Small intestine (tissue), 7 donors: ENCODE measurements at regions not wholly inside any gene's neighbourhood (a gene's known extent, or its start where the extent isn't known, plus 50 kb on each side); places are given as distances from the start of the nearest gene placed in this dataset.

Experiments used
- DNase-seq, 2 donors: peaks; one replicate each; pipeline versions ENCODE4 v3.0.0 to v3.0.0-alpha.2; 2013
- FAIRE-seq: peaks from 2 replicates; lab custom pipeline; 2012; peaks lifted over from hg19 to GRCh38; lab: Jason Lieb, UNC
- H3K27ac ChIP-seq, 3 donors: one replicate each; pipeline ENCODE4 v1.5.1; 2013; ENCODE audit warnings: low read length in 2 of 3, mild to moderate bottlenecking in 2 of 3, control low read depth in 1 of 3, inconsistent platforms in 1 of 3, low read depth in 1 of 3, moderate library complexity in 1 of 3
- H3K27me3 ChIP-seq, 3 donors: one replicate each; pipeline ENCODE4 v1.6.1; 2013; ENCODE audit warnings: low read length in 3 of 3, inconsistent platforms in 1 of 3; ENCODE audit not compliant: control insufficient read depth in 3 of 3, insufficient read depth in 3 of 3
- H3K36me3 ChIP-seq, 3 donors: one replicate each; pipeline ENCODE4 v1.6.1; 2013; ENCODE audit warnings: low read length in 3 of 3, inconsistent platforms in 1 of 3, low read depth in 1 of 3, mild to moderate bottlenecking in 1 of 3, moderate library complexity in 1 of 3; ENCODE audit not compliant: control insufficient read depth in 3 of 3, insufficient read depth in 2 of 3
- H3K4me1 ChIP-seq, 3 donors: one replicate each; pipeline ENCODE4 v1.6.1; 2013; ENCODE audit warnings: low read length in 2 of 3, inconsistent platforms in 1 of 3, low read depth in 1 of 3, mild to moderate bottlenecking in 1 of 3, moderate library complexity in 1 of 3; ENCODE audit not compliant: control insufficient read depth in 3 of 3, insufficient read depth in 2 of 3
- H3K4me3 ChIP-seq, 3 donors: one replicate each; pipeline ENCODE4 v1.5.1; 2013; ENCODE audit warnings: low read length in 3 of 3, control low read depth in 1 of 3, inconsistent platforms in 1 of 3, low read depth in 1 of 3, mild to moderate bottlenecking in 1 of 3, moderate library complexity in 1 of 3
- H3K9me3 ChIP-seq, 2 donors: one replicate each; pipeline ENCODE4 v1.6.1; 2013; ENCODE audit warnings: low read depth in 1 of 2, low read length in 1 of 2; ENCODE audit not compliant: control insufficient read depth in 2 of 2, insufficient read depth in 1 of 2
- WGBS, 3 donors: extraction: QIAGEN DNeasy Blood & Tissue Kit; methylation state at CpG; one replicate each; pipeline ENCODE4 v1.1.7; 2013; 5-methylcytosine and 5-hydroxymethylcytosine counted together
- donor health status: healthy with polysubstance abuse.
- donor health status: control.
- donor health status: control.
- donor health status: Bipolar disorder and iron deficiency.
- donor health status: healthy.

DNA sequence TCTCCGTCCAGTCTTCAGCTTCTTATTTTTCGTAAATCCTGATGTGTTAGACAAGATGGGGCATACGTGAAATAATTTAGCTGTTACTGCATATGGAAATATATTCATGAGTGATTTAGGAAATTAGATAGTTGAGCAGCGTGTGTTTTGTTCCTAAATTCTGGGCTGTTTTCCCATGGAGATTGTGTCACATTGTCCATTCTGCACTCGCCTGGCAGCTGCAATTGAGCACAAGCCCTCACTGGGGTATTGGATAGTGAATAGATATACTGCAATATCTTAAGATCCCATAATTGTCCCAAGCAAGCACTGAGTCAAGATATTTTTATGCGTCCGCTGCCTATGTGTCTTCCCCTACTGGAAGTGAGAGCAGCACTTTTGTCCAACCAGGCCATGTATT is 1027.1 kb upstream of the WWC1 start:
- Histone ChIP-seq H3K4me1 (no peaks in the 10 kb centered on the region), H3K4me3 (no peak overlapping the region), H3K36me3 (no peaks in the 10 kb centered on the region), H3K27ac (no peak overlapping the region), H3K27me3 (no peaks in the 10 kb centered on the region), H3K9me3 (peaks cover 0 to 3% of the 10 kb centered on the region in 2 donors)
- 87 to 92% (median 91%) methylated on average over 7 of the region's 7 CpGs for WGBS, 3 donors
- FAIRE-seq (no peak), DNase-seq (no peak)

DNA sequence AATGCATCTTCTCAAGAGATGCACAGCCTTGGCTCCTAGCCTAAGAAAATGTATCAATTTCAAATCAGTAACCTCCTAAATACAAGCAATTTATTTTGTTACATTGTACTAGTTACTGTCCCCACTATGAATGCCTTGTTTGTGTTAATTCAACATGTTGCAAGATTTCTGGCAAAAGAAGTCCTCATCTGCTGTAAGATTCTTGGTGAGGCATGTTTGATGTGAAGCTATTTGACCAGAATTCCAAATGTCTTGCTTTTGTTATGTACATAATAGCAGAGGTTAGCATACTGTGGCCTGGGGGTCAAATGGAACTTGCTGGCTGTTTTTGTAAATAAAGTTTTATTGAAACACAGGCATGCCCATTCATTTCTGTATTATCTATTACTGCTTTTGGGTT is 1023.1 kb upstream of the WWC1 start:
- Histone ChIP-seq H3K27ac (no peak overlapping the region), H3K36me3 (no peaks in the 10 kb centered on the region), H3K27me3 (no peaks in the 10 kb centered on the region), H3K4me3 (no peak overlapping the region), H3K4me1 (no peaks in the 10 kb centered on the region), H3K9me3 (no peaks in the 10 kb centered on the region)
- FAIRE-seq (no peak), DNase-seq (no peak)

DNA sequence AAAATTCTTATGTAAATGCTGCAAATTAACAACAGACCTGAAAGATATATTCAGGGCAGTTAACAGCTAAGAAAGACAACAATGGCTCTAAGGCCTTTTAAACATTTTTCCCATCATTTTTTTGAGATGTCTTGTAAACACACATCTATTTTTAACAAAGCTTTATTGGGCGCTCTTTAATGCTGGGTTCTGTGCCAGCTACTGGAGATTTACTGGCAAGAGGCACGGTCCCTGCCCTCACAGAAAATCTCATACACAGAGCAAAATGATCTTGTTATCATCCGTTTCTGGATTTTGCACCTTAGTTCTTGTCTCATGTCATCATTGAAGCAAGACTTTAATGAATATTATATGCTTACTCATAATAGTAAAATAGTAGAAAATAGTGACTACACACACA is 1022.3 kb upstream of the WWC1 start:
- Histone ChIP-seq H3K27me3 (no peaks in the 10 kb centered on the region), H3K27ac (no peak overlapping the region), H3K36me3 (no peaks in the 10 kb centered on the region), H3K4me3 (no peak overlapping the region), H3K4me1 (no peaks in the 10 kb centered on the region), H3K9me3 (no peaks in the 10 kb centered on the region)
- 56 to 74% (median 62%) methylated on average over 3 of the region's 3 CpGs for WGBS, 3 donors
- DNase-seq (no peak), FAIRE-seq (no peak)

DNA sequence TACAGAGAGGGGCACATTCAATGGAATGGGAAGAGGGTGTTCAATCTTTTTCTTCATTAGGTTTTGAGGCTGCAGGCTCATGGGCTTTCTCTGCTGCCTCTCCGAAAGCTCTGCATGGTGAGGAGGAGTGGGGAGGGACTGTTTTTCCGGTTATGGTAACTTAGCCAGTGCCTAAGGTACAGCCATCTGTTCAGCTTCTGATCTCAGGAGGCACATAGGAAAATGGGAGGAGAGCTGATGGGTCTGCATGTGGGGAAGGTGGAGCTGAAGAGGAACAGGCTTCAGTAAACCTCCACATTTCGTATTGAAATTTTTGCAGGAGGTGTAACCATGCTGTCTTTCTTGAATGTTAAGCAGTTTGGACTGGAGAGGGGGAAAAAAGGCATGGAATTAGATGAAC is 1020.4 kb upstream of the WWC1 start:
- Histone ChIP-seq H3K4me3 (no peak overlapping the region), H3K36me3 (no peaks in the 10 kb centered on the region), H3K9me3 (no peaks in the 10 kb centered on the region), H3K27me3 (no peaks in the 10 kb centered on the region), H3K4me1 (no peaks in the 10 kb centered on the region), H3K27ac (no peak overlapping the region)
- FAIRE-seq (no peak), DNase-seq (no peak)
- WGBS, 3 donors = 80 to 86% (median 81%) methylated on average over 3 of the region's 3 CpGs

DNA sequence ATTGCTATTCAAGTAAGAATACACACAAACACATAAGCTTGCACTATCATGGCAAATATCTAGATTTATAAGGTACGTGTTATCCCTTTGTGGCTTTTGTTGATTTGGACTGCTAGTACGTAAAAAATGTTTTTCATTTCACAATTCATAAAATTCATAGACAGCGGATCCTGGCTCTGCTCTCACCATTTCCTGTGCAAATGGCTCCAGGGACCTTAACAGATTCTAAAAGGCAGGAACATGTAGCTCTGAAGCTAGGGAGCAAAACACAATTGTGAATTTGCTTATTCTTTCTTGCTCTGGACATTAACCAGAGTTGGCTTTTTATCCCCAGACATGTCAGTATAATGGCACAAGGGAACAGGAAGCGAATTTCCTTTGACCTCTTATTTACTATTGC is 1019.9 kb upstream of the WWC1 start:
- no peak for FAIRE-seq
- 83 to 93% (median 86%) methylated on average over 4 of the region's 4 CpGs for WGBS, 3 donors
- no peak overlapping the region for H3K4me3 ChIP-seq

DNA sequence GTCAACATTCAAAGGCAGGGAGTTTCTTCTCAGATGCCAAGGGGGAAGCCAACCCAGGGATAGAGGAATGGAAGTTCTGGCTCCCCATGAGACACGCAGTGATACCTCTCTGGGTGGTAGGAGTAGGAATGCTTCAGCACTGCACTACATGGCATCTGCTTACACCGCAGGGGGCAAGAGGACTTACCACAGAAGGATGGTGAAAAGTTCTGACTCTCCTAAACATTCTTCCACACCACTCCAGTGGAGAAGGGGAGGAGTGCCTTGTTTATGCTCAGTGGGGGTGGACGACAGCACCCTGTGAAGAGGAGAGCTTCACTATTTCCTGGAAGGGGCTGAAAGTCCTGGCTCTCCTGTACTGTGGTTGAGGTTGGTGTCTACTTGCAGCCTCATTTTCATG is 1011.3 kb upstream of the WWC1 start:
- H3K27me3 ChIP-seq = no peaks in the 10 kb centered on the region
- H3K4me3 ChIP-seq = no peak overlapping the region
- no peak overlapping the region for H3K27ac ChIP-seq
- FAIRE-seq (no peak), DNase-seq (no peak)
- no peaks in the 10 kb centered on the region for H3K9me3 ChIP-seq
- 85 to 93% (median 88%) methylated on average over 3 of the region's 3 CpGs for WGBS, 3 donors
- no peaks in the 10 kb centered on the region for H3K36me3 ChIP-seq
- H3K4me1 ChIP-seq = no peaks in the 10 kb centered on the region

More for the DNA sequence above, 1019.9 kb upstream of the WWC1 start:
- DNase-seq = no peak
- Histone ChIP-seq H3K27me3 (no peaks in the 10 kb centered on the region), H3K9me3 (no peaks in the 10 kb centered on the region), H3K36me3 (no peaks in the 10 kb centered on the region), H3K27ac (no peak overlapping the region), H3K4me1 (no peaks in the 10 kb centered on the region)

DNA sequence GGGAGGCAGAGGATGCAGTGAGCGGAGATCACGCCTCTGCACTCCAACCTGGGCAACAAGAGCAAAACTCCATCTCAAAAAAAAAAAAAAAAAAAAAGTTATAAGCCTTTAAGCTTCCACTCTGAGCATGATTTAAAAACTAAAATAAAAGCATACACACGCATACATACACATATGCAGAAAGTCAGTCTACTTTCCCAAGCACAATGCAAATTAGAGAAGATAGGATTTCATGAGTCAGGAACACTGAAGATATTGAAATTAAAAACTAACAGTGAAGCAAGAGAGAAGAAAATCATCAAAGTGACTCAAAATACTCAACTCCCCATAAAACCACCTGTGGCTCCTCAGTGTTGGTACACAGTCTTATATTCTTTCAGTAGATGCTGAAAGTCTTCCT is 1009.5 kb upstream of the WWC1 start:
- DNase-seq (no peak), FAIRE-seq (no peak)
- Histone ChIP-seq H3K27me3 (no peaks in the 10 kb centered on the region), H3K27ac (no peak overlapping the region), H3K9me3 (no peaks in the 10 kb centered on the region), H3K36me3 (no peaks in the 10 kb centered on the region), H3K4me1 (no peaks in the 10 kb centered on the region), H3K4me3 (no peak overlapping the region)
- 84 to 93% (median 91%) methylated on average over 3 of the region's 3 CpGs for WGBS, 3 donors

DNA sequence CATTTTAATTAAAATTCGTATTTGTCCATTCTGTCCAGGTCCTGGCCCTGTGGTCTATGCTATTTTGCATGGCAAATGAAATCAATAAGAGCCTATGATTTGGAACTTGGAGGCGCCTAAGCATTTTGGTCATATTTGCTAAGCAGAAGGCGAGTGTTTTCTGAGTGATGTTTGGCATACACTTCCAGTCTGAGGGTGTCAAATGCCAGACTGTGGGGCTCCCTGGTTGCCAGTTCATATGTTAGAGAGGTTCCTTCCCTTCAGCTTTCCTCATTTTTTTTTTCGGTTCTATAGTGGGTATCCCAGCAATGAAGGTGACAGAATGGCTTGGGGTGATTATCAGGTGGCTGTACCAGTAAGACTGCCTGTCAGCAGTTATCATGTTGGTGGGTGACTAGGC is 1007.8 kb upstream of the WWC1 start:
- Histone ChIP-seq H3K36me3 (no peaks in the 10 kb centered on the region), H3K27me3 (no peaks in the 10 kb centered on the region), H3K9me3 (no peaks in the 10 kb centered on the region), H3K27ac (no peak overlapping the region), H3K4me3 (no peak overlapping the region), H3K4me1 (no peaks in the 10 kb centered on the region)
- DNase-seq (no peak), FAIRE-seq (no peak)
- 72 to 83% (median 78%) methylated on average over 4 of the region's 4 CpGs for WGBS, 3 donors

DNA sequence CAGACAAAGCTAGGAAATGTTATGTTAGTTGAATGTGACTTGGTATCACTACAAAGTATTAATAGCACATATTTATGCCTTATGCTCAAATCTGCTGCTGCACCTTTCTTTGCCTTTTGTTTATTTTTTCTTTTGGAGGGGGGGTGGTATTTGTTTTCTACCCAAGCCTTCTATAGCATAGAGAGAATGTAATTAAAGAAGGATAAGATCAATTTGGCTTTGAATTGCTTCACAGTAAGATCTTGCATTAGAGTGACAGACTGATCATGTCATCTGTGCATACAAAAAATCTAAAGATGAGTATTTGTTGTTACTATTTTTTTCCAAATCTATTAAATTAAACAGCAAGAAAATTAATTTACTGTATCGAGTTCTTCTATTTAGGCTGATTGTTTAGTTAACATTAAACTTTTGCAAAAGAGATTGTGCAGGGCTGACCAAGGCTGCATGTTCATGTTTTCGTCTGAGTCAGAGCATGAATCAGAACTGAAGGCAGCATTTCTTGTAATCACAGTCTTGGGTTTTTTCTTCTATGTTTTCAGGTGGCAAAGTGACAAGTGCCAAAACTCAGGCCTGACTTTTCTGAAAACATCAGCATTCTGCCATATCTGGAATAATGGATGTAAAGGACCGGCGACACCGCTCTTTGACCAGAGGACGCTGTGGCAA is 1007.1 kb upstream of the WWC1 start:
- no peaks in the 10 kb centered on the region for H3K9me3 ChIP-seq
- no peak overlapping the region for H3K27ac ChIP-seq
- no peaks in the 10 kb centered on the region for H3K36me3 ChIP-seq
- H3K27me3 ChIP-seq = no peaks in the 10 kb centered on the region
- DNase-seq (no peak), FAIRE-seq (no peak)
- no peaks in the 10 kb centered on the region for H3K4me1 ChIP-seq
- H3K4me3 ChIP-seq = no peak overlapping the region
- 87 to 93% (median 89%) methylated on average over 6 of the region's 6 CpGs for WGBS, 3 donors
